Keratinocyte (primary cell): ENCODE measurements at regions not wholly inside any gene's neighbourhood (a gene's known extent, or its start where the extent isn't known, plus 50 kb on each side); places are given as distances from the start of the nearest gene placed in this dataset.

Source experiments
- CTCF ChIP-seq, 3 experiments: IDR thresholded peaks in 1 of 3; conservative IDR thresholded peaks in 1 of 3; optimal IDR thresholded peaks in 1 of 3; 2 replicates in 2 of 3; 3 replicates in 1 of 3; pipeline versions ENCODE3 to v1.5.1; 2011; ENCODE audit warnings: low read length in 3 of 3, mild to moderate bottlenecking in 3 of 3, moderate library complexity in 2 of 3, control low read depth in 1 of 3, inconsistent platforms in 1 of 3; ENCODE audit not compliant: insufficient read depth in 2 of 3; ENCODE audit errors: extremely low read depth in 1 of 3
- EZH2 ChIP-seq: IDR thresholded peaks from one replicate; pipeline ENCODE4 v1.6.1; 2012; ENCODE audit warnings: inconsistent platforms, mild to moderate bottlenecking, low read length, moderate library complexity

GRCh38 chr12:126480451-126480850, 1415.2 kb downstream of the AACS start:
- TF ChIP-seq CTCF (optimal IDR thresholded peaks at IDR 0.05 in 1 of 3, IDR thresholded peaks at IDR 0.05 in 1 of 3, conservative IDR thresholded peaks at IDR 0.05 in 1 of 3; ENCODE audit: extremely low read depth in 1 of 3, insufficient read depth in 2 of 3, low read length in 3 of 3) = no peak
- no peak for TF ChIP-seq EZH2
